HG03045 (cell line): ENCODE measurements at regions not wholly inside any gene's neighbourhood (a gene's known extent, or its start where the extent isn't known, plus 50 kb on each side); places are given as distances from the start of the nearest gene placed in this dataset.

Experiments
- ATAC-seq: cut with Tn5 transposase; IDR thresholded peaks from one replicate; pipeline ENCODE4 v1.9.1; 2021; ENCODE audit warnings: mild to moderate bottlenecking, moderate library complexity; ENCODE audit not compliant: unreplicated experiment

- ATAC-seq, result no peak
Observed at GRCh38 chr5:169356811-169357210, 55.9 kb upstream of the SLIT3 start.

- no peak for ATAC-seq
Observed at GRCh38 chr5:169356181-169356580, 55.2 kb upstream of the SLIT3 start.

- ATAC-seq, result no peak
Observed at GRCh38 chr5:169354921-169355320, 54.0 kb upstream of the SLIT3 start.

GRCh38 chr5:169354263-169354662 is 53.3 kb upstream of the SLIT3 start:
- ATAC-seq, result no peak

- ATAC-seq, result no peak
Observed at GRCh38 chr5:169352901-169353300, 52.0 kb upstream of the SLIT3 start.

GRCh38 chr5:169351721-169352120 is 50.8 kb upstream of the SLIT3 start:
- ATAC-seq, result no peak

GRCh38 chr5:169350759-169351240 is 49.9 kb upstream of the SLIT3 start:
- ATAC-seq, result no peak
